OCI-M1 (cell line): ENCODE measurements at regions not wholly inside any gene's neighbourhood (a gene's known extent, or its start where the extent isn't known, plus 50 kb on each side); places are given as distances from the start of the nearest gene placed in this dataset.
A peak's percentile ranks its signal among the peaks of the same experiment; 100 is the strongest.
"Not testable (repeated sequence)": the region's sequence is repeated elsewhere in the genome, so short reads cannot be mapped to it uniquely, and the experiment has no call there.

Source experiments
- DNase-seq: peaks from one replicate; lab custom pipeline; 2025; lab: John Stamatoyannopoulos, UW

- DNase-seq = no peak
These were observed 633.3 kb upstream of the CAMK1G start for GRCh38 chr1:208950206-208950605.

- DNase-seq = no peak
These were observed 632.4 kb upstream of the CAMK1G start for GRCh38 chr1:208951026-208951525.

GRCh38 chr1:208951908-208952307 is 631.6 kb upstream of the CAMK1G start:
- DNase-seq = no peak

DNA sequence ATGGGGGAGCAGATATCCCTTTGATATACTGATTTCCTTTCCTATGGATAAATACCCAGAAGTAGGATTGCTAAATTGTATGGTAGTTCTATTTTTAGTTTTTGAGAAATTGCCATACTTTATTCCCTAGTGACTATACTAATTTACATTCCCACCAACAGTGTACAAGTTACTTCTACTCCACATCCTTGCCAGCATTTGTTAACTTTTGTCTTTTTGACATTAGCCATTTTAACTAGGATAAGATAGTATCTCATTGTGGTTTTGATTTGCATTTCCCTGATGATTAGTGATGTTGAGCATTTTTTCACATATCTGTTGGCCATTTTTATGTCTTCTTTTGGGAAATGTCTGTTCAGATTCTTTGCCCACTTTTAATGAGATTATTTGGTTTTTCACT is 620.6 kb upstream of the CAMK1G start:
- no peak for DNase-seq

- peak; percentile 13 for DNase-seq
These were observed 618.2 kb upstream of the CAMK1G start for GRCh38 chr1:208965351-208965750.

- DNase-seq = no peak
These were observed 616.2 kb upstream of the CAMK1G start for GRCh38 chr1:208967334-208967733.

DNA sequence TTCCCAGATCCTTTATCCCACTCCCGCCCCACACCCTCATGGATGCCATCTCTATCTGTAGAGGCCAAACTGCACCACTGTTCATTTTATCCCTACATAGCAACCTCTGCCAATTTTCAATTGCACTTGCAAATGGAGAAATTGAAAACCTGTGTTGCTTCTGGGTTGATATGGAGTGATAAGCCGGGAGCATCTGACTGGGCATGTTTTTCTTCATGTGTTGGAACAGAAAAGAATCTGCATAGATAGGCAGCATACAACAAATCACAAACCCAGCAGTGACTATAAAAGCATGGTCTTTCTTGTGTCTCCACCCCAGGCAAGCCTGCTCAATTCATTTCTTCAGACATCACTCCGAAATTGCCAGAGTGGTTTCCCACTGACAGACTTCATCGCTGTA is 608.8 kb upstream of the CAMK1G start:
- no peak for DNase-seq

DNA sequence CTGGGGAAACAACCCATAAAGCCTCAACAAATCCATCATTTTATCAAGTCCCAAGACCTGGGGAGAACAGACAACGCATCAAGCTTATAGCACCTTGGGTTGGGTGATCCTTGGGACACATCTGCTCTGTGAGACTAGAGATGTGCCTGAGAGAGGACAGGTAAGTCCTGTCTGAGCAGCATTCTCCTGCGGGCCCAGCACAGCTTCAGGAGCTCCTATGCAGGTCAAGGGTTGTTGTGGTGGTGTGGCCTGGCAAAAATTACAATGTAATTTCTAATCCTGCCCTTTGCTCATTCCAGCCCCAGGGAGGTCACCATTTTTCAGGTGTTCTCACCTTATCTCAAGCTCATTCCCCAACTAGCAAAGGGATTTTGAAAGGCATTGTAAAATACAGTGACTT is 608.1 kb upstream of the CAMK1G start:
- no peak for DNase-seq

DNA sequence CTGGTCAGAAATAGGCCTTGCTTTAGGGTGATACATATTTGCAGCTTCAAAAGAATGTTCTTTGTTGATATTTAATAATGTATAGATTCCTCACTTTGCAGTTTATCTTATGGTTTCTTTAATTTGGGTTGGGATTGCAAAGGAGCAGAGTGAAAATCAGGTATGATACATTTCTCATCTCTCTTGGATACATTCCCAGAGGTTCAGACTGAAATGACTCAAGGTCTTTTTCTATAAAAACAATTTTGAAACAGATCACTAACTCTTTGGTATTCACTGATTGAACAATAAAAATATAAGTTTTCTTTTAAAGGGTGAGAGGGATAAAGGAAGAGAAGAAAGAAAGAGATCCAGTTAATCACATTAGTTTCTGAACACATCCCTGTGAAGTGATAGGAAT is 606.5 kb upstream of the CAMK1G start:
- no peak for DNase-seq

GRCh38 chr1:208977638-208978256 is 605.8 kb upstream of the CAMK1G start:
- DNase-seq = no peak

- no peak for DNase-seq
These were observed 603.7 kb upstream of the CAMK1G start for GRCh38 chr1:208979776-208980175.

- no peak for DNase-seq
These were observed 602.9 kb upstream of the CAMK1G start for GRCh38 chr1:208980605-208981004.

GRCh38 chr1:208985231-208985630 is 598.3 kb upstream of the CAMK1G start:
- no peak for DNase-seq

- peak; percentile 83 for DNase-seq
These were observed 594.7 kb upstream of the CAMK1G start for GRCh38 chr1:208988811-208989222.

DNA sequence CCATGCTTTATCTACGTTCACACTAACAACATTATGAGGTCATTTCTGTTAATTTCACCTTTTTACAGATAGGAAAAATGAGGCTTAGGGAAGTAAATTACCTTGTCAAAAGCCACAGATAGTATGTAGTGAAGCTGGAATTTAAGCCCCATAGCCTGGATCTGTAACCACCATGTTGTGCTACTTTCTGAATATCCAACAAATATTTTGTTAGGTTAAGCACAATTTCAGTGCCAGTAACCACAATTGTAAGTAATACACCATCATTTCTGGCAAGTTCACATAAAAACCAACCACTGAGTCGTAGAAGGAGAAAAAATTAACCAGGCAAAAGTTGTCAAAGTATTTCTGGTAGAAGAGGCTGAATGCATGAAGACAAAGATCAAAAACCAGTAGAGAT is 593.1 kb upstream of the CAMK1G start:
- no peak for DNase-seq

GRCh38 chr1:208997053-208997452 is 586.5 kb upstream of the CAMK1G start:
- not testable (repeated sequence) for DNase-seq

DNA sequence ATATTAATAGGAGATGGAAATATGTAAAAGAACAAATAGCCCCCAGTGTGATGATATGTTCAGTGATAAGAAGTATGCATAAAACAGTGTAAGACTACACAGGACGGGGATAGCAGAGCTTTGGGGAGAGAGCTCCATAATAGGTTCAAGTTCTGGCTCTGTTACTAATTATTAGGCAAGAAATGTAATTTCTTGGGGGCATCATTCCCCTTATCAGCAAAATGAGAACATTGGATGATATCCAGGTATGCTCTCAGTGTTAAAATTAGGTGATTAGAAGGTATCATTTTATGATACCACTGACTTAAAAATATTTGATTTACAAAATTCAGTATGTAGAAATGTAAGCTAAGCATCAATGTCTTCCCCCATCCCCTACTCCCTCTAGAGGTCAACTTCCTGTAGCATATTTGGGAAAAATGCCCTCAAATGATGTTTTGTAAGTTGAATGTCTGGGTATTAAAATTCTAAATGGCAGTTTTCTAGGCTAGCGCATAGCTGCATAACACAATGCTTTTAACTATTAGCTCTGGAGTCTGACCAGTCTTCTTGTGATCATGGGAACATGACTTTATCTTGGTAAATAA is 585.7 kb upstream of the CAMK1G start:
- DNase-seq = no peak

DNA sequence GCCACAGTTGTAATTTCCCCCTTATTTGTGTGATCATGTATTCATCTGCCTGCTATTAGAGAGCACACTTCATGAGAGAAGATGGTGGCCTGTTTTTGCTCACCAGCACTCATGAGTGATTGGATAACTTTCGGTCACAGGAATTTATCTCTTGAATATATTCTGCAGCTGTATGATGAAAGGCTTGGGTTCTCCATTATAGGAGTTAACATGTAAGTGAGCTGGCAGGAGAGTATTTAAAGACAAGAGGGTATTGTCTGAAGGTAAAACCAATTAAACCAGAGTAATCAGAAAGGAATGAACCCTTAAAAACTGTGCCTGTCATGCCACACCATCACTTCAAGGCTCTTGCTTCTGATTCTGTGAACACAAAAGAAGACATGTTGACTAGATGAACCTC is 574.9 kb upstream of the CAMK1G start:
- DNase-seq = no peak

GRCh38 chr1:209010475-209011230 is 572.9 kb upstream of the CAMK1G start:
- no peak for DNase-seq

- no peak for DNase-seq
These were observed 570.9 kb upstream of the CAMK1G start for GRCh38 chr1:209012443-209013196.

DNA sequence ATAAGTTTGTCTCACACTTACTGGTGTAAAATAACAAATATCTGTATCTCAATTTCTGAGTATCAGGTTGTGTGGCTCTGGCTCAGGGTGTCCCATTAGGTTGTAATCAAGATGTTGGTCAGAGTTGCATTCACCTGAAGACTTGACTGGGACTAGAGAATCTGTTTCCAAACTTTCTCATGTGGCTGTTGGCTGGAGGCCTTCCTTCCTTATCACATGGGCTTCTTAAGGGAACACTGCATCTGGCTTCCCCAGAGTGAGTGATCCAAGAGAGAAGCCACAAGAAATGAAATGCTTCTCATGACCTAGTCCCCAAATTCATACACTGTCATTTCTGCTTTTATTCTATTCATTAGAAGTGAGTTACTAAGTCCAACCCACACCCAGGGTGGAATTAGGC is 568.4 kb upstream of the CAMK1G start:
- DNase-seq = no peak

DNA sequence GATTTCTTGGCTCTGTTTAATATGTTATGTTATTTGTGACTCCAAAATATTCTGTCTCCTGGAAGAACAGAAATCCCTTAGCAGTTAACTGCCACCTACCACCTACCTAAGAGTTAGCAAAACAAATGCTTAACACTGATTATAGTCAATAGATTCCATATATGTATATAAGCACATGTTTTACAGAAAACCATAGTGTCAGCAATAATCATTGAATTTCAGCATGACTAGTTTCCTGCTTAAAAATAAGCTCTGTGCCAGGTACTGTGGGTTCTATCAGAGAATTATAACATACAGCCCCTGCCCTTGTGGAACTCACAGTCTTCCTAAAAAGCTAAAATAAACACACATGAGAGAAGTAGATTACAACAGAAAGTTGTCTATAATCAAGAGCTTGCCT is 561.9 kb upstream of the CAMK1G start:
- no peak for DNase-seq

- DNase-seq = no peak
These were observed 559.7 kb upstream of the CAMK1G start for GRCh38 chr1:209023790-209024189.
